ENCODE measurements at regions not wholly inside any gene's neighbourhood (a gene's known extent, or its start where the extent isn't known, plus 50 kb on each side); places are given as distances from the start of the nearest gene placed in this dataset.
A peak's percentile ranks its signal among the peaks of the same experiment; 100 is the strongest.
"Not testable (repeated sequence)": the region's sequence is repeated elsewhere in the genome, so short reads cannot be mapped to it uniquely, and the experiment has no call there.

DNA sequence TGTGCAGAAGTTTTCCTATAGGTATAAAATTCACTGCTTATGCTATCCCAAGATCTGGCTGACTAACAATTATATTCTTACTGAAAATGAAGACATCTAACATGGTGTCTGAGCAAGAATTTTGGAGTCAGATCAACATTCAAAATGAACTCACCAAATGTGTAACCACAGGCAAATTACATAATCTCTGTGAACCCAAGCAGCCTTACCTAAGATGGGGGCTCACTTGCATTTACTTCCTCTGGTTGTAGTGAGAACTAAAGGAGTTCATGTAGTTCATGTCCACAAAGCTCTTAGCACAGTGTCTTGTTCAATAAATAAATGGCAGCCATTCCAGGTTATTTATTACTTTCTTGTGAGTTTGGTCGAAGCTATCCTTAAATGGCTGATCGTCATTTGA, 163.9 kb upstream of the LCORL start:
- DNase-seq: no peak

DNA sequence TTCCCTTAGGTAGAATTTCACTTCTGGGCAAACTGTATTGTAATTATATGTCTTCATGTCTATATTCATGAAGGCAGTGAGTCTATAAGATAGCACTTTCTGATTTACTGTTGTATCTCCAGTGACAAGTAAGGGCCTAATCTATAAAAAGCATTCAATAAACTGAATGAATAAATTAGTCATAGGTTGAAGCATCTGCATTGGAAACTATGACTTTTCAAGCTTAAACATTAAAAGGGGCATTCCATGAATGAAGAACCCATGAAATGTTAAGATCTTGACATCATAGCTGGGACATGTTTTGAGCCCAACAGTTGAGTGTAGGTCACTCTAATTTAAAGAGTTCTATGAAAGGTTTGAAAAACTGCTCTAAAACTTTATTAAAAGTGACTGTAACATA, 159.3 kb upstream of the LCORL start:
- no peak for DNase-seq

DNA sequence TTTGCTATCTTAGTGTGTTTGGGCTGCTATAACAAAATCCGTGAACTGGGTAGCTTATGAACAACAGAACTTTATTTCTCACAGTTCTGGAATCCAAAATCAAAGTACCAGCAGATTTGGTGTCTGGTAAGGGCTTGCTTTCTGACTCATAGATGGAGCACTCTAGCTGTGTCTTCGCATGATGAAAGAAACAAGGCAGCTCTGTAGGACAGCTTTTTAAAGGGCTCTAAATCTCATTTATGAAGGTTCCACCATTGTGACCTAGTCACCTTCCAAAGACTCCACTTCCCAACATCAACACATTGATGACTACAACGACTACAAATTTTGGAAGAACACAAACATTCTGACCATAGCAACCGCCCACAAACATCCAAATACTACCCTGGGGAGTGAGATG, 158.6 kb upstream of the LCORL start:
- DNase-seq: no peak

DNA sequence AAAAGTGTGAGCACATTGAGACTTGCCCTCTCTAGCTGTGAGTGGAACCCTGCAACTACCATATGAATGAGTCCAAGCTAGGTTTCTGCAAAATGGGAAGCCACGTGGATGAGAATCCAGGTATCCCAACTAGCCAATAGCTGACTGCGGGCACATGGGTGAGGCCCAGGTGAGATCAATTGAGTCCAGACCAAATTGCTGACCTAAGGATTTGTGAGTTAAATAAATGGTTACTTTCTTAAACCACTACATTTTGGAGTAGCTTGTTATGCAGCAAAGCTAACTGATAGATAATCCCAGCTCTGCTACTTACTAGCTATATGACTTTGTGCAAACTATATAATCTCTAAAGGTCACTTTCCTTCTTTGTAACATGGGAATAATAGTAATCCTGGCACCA, 150.3 kb upstream of the LCORL start:
- no peak for DNase-seq

DNA sequence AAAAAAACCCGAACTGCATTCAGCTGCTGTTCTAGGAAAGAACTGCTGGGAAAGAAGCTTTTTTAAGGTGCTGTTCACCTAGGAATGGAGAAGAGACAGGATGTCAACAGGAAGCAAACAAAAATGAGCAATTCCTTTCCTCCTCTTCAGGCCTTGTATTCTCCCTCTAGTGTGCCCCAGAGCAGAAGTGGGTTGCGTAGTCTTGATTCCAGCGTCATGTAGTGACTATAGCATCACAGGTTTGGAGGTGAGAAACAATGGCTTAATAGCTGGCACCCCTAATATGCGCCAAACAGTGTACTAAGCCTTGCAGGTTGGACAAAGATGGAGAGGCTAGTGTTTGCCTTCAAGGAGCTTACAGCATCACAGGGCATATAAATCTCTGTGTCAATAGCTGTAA, 146.3 kb upstream of the LCORL start:
- no peak for DNase-seq

DNA sequence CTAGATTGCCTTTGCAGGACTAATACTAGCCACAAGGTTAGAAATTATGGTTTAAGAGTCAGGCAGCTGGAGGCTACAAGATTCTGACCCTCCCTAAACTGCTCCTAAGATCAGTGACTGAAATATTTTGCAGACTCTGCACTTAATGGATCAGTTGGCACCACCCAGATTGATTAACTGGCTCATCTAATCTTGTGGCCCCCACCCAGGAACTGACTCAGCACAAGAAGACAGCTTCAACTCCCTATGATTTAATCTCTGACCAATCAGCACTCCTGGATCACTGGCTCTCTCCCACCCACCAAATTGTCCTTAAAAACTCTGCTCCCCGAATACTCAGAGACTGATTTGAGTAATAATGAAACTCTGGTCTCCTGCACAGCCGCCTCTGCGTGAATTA, 145.4 kb upstream of the LCORL start:
- DNase-seq: no peak

DNA sequence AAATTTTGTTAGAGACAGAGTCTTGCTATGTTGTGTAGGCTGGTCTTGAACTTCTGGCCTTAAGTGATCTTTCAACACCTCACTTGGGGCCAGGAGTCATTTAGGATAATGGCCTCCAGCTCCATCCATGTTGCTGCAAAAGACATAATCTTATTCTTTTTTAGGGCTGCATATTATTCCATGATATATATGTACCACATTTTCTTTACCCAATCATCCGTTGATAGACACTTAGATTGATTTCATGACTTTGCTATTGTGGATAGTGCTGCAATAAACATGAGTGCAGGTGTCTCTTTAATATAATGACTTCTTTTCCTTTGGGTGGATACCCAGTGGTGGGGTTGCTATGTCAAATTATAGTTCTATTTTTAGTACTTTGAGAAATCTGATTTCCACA, 140.9 kb upstream of the LCORL start:
- no peak for DNase-seq

DNA sequence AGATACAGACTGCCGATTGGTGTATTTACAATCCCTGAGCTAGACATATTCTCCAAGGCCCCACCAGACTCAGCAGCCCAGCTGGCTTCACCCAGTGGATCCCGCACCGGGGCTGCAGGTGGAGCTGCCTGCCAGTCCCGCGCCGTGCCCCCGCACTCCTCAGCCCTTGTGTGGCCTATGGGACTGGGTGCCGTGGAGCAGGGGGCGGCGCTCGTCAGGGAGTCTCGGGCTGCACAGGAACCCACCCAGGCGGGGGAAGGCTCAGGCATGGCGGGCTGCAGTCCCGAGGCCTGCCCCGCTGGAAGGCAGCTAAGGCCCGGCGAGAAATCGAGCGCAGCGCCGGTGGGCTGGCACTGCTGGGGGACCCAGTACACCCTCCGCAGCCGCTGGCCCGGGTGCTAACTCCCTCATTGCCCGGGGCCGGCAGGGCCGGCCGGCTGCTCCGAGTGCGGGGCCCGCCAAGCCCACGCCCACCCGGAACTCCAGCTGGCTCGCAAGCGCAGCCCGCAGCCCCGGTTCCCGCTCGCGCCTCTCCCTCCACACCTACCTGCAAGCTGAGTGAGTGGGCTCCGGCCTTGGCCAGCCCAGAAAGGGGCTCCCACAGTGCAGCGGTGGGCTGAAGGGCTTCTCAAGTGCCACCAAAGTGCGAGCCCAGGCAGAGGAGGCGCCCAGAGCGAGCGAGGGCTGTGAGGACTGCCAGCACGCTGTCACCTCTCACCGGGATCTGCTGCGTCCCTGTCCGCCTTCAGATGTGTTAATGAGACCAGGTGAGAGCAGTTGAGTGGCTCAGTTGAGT, 137.8 kb upstream of the LCORL start:
- not testable (repeated sequence) for DNase-seq

DNA sequence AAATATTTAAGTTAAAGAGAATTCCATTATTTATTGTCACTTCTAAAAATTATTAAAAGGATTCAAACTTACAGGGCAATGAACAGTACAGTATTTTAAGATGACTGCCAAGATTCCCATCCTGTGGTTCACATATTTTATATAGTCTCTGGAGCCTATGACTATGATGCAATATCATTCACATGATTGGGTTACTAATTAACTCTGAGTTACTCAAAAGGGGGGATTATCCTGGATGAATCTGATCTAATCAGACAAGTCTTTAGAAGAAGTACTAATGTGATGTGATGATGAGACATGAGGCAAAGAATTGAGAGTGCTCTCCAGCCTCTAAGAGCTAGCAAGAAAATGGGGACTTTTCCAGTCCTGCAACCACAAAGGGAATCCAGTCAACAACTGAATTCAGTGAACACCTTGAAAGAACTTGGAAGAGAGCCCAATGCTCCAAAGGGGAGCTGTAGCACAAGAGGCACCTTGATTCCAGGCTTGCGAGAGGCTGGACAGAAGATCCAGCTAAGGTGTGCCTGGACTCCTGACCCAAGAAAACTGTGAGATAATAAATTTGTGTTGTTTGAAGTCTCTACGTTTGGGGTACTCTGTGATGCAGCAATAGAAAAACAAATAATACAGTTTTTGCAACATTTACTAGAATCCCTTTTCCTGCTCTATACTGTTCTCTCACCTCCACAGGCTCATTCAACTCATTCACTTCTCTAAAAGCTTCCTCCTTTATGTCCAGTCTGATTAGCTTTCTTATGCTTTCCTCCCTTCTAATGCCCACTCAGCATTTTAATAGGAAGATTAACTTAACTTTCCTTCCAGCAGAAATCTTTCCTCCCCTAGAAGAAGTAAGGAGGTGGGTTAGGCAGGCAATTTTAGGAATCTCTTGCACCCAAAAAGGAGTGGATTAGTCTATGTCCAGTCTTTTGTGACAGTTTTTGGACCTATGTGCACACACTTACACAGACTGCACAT, 133.8 kb upstream of the LCORL start:
- peak; percentile 14 for DNase-seq

DNA sequence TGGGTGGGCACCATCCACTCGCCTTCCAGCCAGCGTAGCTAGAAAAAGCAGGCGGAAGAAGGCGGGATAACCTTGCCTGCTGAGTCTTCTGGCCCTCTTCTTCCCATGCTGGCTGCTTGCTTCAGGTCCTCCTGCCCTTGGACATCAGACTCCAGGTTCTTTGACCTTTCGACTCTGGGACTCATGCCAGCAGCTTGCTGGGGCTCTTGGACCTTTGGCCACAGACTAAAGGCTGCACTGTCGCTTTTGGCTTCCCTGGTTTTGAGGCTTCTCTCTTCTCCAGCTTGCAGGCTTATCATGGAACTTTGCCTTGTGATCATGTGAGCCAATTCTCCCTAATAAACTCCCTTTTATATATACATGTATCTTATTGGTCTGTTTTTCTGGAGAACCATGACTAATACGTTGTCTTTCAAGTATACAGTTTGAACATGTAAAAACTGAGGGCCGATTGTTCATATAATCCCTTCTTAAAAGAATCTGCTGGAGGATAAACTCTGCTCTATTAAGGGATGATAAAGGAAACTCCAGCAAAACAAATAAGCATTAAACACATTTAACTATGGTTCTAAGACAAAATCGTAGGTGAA, 116.6 kb upstream of the LCORL start:
- DNase-seq: no peak

DNA sequence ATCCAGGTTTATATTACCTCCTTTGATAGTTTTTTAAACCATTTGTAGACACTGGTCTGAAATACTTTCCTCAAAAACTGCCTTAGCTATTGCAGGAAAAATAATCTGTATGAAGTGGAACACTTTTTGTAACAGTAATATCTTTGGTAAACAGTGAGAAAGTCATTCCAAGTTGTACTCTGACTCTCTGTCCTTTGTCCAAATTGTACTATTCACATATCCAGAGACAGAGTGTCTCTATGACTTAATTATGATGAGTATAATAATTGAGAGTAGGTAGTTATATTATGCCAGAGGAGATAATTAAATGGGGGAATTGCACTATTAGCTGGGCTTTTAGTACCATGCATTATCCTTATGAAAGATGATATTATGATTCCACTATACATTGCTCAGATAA, 112.6 kb upstream of the LCORL start:
- peak; percentile 49 for DNase-seq

DNA sequence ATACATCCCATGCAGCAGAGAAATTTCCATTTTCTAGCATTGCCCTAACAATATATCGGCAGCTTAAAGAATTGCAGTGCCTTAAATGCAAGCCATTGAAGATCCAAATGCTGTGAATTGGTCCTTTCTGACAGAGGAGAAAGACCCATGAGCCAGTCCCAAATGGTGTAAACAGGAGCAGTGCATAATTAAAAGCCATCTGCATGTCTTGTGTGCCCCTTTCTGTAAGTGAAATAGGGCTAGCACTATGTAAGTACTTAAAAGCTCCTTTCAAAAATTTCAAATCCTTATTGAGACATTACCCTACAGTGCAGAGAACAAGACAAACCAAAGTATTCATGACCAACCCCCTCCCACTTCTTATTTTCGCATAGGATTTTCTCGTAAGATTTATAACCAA, 108.7 kb upstream of the LCORL start:
- no peak for DNase-seq

DNA sequence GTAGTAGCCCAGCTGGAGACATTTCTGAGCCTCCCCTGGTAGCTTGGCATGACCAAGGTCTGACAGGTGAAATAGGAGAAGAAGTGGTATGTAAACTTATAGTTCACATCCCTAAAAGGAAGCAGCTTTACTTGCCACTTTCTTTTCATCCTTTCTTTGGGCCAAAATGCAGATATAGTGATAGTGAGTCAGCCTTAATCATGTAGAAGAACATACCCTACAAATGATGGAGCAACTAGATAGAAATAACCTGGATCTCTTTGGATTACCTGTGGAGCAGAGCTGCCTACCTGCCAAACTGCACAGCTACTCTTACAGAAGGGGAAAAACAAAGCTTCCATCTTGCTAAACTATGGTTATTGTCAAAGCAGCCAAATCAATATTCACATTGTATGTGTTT, 106.7 kb upstream of the LCORL start:
- DNase-seq: no peak

DNA sequence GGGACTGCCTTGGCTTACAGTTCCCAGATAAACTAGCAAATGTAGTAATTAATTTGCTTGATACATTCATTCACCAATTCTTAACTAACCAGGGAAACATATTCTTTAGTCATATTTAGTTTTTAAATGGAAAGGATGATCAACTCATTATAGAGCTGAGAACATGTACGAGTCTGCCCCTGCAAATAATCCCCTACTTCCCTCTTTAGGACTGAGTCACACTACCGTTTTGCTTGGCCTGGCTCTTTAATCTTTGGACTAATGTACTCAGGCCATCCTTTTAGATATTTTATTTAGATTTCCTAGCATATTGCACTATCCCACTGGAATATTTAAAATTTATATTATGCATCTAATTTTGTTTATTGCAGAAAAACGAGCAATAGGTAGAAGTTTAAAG, 105.5 kb upstream of the LCORL start:
- DNase-seq: no peak

DNA sequence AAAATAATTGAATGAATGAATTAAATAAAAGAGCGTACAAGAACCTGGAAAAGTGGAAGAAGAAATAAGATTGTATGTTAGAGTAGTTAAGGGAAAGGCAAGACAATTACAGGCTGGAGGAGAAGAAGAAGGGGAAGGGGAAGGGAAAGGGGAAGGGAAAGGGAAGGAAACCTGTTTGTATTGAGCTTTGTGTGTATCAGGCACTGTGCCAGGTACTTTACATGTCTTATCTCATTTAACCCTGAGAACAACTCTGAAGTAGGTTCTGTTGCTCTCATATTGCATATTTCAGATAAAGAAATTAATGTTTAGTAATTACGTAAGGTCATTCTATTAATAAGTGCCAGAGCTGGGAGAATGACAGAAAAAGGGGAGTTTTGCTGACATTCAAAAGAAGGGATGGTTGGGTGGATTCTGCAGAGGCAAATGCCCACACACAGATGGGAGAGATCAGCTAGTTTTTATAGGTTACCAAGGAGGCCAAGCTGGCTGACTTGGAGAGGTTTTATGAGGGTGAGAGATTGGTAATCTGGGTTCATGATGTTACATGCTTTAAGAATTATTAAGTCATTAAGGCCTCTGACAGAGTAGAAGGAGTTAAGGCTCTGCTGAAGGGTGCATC, 92.3 kb upstream of the LCORL start:
- no peak for DNase-seq

DNA sequence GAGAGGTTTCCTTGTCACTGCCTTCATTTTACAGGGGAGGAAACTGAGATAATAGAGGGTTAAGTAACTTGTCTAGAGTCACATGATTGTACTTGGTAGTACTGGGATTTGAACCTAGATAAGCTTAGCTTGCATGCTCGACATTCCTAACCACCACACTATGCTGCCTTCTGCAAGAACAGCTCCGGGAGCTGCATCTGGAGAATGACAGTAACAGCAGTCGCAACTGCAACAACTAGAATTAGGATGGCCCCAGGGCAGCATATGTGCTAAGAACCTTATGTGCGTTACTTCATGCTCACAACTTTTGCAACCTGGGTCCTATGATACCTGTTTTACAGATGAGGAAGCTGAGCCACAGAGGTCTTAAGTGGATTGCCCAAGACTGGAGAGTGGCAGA, 89.5 kb upstream of the LCORL start:
- DNase-seq: peak; percentile 2

DNA sequence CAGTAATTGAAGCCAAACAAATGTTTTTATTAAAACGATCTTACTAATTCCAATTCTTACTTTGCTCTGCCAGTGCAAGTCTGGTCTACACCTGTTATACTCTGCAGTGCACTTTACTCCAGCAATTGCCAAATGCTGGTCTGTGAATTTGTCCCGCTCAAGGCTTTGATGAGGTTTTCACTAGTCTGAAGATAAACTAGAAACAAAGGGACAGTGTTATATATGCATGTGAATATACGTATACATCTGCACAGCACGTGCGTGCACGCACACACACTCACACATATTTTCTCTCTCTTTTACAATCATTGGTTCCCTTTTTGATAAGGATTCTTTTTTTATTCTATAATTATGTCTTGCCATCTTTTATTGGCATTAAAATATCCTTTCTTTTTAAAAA, 88.5 kb upstream of the LCORL start:
- no peak for DNase-seq

DNA sequence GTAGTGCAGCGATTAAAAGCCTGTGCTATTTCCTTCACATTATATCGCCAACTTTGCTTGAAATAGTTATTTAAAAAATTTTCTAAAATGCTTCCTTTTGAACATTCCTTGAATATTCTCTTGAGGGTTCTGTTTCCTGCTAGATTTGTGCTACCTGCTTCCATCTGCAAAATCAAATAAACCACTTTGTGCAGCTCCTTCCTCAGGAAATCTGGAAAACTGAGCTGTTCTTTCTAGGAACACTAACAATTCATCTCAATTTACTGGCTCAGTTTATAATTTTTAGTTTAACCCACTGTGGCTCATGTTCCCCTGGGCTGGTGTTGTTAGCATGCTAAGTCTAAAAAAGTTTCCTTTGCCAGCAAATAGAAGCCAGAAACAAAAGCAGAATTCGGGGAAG, 88.1 kb upstream of the LCORL start:
- no peak for DNase-seq

DNA sequence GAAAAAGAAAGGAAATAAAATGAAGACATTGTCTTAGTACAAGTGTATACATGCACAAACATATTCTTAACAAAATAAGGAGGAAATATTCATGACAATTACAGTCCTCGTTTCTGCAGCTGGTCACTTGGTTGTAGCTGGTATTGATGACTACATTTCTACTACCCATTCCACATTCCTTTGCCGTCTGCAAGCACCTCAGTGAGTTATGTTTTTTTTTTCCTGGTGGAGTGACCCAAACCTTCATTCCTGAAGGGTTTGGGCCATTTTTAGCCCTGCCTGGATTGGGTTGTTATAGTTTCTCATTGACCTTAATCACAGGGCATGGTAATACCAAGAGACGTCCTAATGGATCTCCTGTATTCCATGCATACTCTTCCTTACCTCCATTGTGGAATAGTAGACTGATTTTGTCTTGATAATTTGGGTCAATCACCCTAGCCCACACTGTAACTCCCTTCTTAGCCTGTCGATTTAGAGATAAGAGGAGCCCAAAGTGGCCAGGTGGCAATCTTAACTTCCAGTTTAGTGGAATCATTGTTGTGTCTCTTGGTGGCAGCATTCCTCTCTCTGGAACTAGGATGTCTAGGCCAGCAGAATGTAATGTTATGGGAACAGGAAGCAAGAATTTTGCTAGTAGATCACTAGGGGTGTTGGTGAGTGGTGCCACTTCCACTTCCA, 86.4 kb upstream of the LCORL start:
- DNase-seq: not testable (repeated sequence)

DNA sequence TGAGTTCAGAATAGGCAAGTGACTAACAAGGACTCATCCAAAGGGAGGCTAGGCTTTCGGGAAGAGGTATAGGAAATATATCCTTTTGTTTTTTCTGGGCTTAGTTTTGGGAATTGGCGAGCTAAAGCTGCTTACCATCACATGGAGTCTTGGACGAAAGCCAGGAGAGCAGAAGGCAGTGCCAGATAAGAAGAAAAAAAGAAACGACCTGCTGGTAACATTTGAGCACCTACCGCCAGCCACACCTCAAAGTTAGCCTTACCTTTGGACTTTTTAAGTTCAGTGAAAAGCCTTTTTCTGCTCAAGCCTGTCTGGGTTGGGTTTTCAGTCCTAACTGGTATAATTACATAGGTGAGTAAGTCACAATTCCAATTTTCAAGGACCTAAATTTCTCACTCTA, 85.1 kb upstream of the LCORL start:
- DNase-seq: peak; percentile 43

DNA sequence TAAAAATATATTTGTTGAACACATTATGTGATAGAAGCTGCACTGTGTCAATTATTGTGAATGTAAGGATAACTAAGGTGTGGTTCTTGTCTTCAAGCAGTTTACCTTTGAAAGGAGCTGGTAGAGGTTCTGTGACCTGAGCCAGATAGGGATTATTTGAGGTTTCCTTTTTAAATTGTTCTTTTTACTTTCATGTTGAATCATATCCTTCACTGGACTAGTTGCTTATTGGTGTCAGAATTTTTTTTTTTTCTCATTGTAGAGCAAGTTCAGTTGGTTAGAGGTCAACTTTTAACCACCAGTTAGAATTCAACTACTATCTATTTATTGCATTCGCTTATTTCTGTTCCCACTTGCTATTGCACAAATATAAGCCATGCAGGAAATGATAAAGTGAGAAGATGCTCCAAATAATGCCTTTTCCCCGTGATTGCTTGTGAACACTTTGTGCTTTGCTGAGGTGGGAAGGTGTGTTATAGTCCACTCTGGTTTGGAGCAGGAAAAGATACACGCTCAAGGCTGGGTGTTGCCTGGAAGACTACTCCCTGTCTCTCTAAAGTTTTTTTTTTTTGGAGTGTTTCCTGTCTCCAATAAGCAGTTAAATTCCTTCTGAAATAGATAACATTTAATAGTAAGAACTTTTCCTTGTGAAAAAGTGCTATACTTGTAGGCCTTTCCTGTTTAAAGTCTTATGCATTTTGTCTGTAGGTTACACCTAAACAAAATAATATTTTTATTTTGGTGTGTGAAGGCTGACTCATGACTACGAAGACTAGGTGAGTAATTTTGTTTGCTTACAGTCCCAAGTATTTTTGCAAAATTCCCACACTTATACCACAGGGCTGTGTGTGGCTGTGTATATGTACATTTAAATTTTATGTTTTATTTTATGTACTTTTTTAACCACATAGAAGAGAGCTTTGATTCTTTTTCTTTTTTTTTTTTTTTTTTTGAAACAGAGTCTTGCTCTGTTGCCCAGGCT, 83.8 kb upstream of the LCORL start:
- no peak for DNase-seq
